Activated T-cell treated with anti-CD3 and anti-CD28 coated beads for 1 hour (primary cell): ENCODE measurements at regions not wholly inside any gene's neighbourhood (a gene's known extent, or its start where the extent isn't known, plus 50 kb on each side); places are given as distances from the start of the nearest gene placed in this dataset.
"Not testable (repeated sequence)": the region's sequence is repeated elsewhere in the genome, so short reads cannot be mapped to it uniquely, and the experiment has no call there.

ENCODE experiments used
- DNase-seq: peaks from one replicate; pipeline ENCODE4 v3.0.0-alpha.2; 2020; ENCODE audit warnings: low read depth

- DNase-seq, result no peak
Measured at GRCh38 chr18:68233018-68233417, 481.9 kb downstream of the TMX3 start.

GRCh38 chr18:68229351-68229750 lies 485.6 kb downstream of the TMX3 start:
- DNase-seq, result no peak

- no peak for DNase-seq
Measured at GRCh38 chr18:68221111-68221724, 493.7 kb downstream of the TMX3 start.

GRCh38 chr18:68220458-68220857 lies 494.4 kb downstream of the TMX3 start:
- no peak for DNase-seq

GRCh38 chr18:68219872-68220271 lies 495.0 kb downstream of the TMX3 start:
- DNase-seq, result no peak

GRCh38 chr18:68219274-68219673 lies 495.6 kb downstream of the TMX3 start:
- no peak for DNase-seq

- DNase-seq, result no peak
Measured at GRCh38 chr18:68215931-68216330, 499.0 kb downstream of the TMX3 start.

GRCh38 chr18:68186039-68186438 lies 528.9 kb downstream of the TMX3 start:
- DNase-seq, result no peak

GRCh38 chr18:68181956-68182355 lies 533.0 kb downstream of the TMX3 start:
- no peak for DNase-seq

GRCh38 chr18:68179811-68180210 lies 535.1 kb downstream of the TMX3 start:
- DNase-seq, result no peak

GRCh38 chr18:68178921-68179320 lies 536.0 kb downstream of the TMX3 start:
- no peak for DNase-seq

- no peak for DNase-seq
Measured at GRCh38 chr18:68177807-68178702, 536.9 kb downstream of the TMX3 start.

GRCh38 chr18:68176901-68177300 lies 538.0 kb downstream of the TMX3 start:
- DNase-seq, result no peak

GRCh38 chr18:68172842-68173549 lies 541.9 kb downstream of the TMX3 start:
- DNase-seq, result no peak

GRCh38 chr18:68164909-68165308 lies 550.0 kb downstream of the TMX3 start:
- DNase-seq, result no peak

GRCh38 chr18:68153821-68154220 lies 561.1 kb downstream of the TMX3 start:
- DNase-seq, result not testable (repeated sequence)

- DNase-seq, result no peak
Measured at GRCh38 chr18:68152770-68153169, 562.1 kb downstream of the TMX3 start.

- no peak for DNase-seq
Measured at GRCh38 chr18:68150961-68151360, 563.9 kb downstream of the TMX3 start.

GRCh38 chr18:68148863-68149262 lies 566.0 kb downstream of the TMX3 start:
- no peak for DNase-seq

GRCh38 chr18:68147728-68148127 lies 567.2 kb downstream of the TMX3 start:
- DNase-seq, result no peak

GRCh38 chr18:68121826-68122225 lies 593.1 kb downstream of the TMX3 start:
- DNase-seq, result no peak

- DNase-seq, result no peak
Measured at GRCh38 chr18:68121308-68121707, 593.6 kb downstream of the TMX3 start.

- no peak for DNase-seq
Measured at GRCh38 chr18:68114989-68115388, 598.5 kb upstream of the DSEL start.
